ENCODE measurements at regions not wholly inside any gene's neighbourhood (a gene's known extent, or its start where the extent isn't known, plus 50 kb on each side); places are given as distances from the start of the nearest gene placed in this dataset.

- Histone ChIP-seq H3K9me3 (ENCODE audit: low read length) (no peaks in the 10 kb centered on the region), H3K4me3 (ENCODE audit: low read length) (no peak overlapping the region), H3K27me3 (ENCODE audit: insufficient read depth, low read depth, low read length) (no peaks in the 10 kb centered on the region), H3K79me2 (replicated peaks; ENCODE audit: insufficient read depth, low read length) (no peaks in the 10 kb centered on the region), H3K9ac (ENCODE audit: low read length) (no peak overlapping the region), H3K9me2 (ENCODE audit: insufficient read depth, low read length) (no peaks in the 10 kb centered on the region), H3K4me2 (ENCODE audit: low read length) (no peak overlapping the region), H3F3A (ENCODE audit: insufficient read depth, low read length, poor library complexity, severe bottlenecking) (no peaks in the 10 kb centered on the region), H4K20me1 (ENCODE audit: insufficient read depth) (no peaks in the 10 kb centered on the region), H3K36me3 (ENCODE audit: insufficient read depth, low read length) (no peaks in the 10 kb centered on the region), H3K27ac (ENCODE audit: low read length) (no peak overlapping the region), H2AFZ (ENCODE audit: low read depth, low read length) (no peak overlapping the region)
- TF ChIP-seq TAF1 (IDR thresholded peaks at IDR 0.05; ENCODE audit: low read depth) = no peak
- no peak for TF ChIP-seq RAD21 (conservative IDR thresholded peaks at IDR 0.05)
- TF ChIP-seq, protein P1, sequence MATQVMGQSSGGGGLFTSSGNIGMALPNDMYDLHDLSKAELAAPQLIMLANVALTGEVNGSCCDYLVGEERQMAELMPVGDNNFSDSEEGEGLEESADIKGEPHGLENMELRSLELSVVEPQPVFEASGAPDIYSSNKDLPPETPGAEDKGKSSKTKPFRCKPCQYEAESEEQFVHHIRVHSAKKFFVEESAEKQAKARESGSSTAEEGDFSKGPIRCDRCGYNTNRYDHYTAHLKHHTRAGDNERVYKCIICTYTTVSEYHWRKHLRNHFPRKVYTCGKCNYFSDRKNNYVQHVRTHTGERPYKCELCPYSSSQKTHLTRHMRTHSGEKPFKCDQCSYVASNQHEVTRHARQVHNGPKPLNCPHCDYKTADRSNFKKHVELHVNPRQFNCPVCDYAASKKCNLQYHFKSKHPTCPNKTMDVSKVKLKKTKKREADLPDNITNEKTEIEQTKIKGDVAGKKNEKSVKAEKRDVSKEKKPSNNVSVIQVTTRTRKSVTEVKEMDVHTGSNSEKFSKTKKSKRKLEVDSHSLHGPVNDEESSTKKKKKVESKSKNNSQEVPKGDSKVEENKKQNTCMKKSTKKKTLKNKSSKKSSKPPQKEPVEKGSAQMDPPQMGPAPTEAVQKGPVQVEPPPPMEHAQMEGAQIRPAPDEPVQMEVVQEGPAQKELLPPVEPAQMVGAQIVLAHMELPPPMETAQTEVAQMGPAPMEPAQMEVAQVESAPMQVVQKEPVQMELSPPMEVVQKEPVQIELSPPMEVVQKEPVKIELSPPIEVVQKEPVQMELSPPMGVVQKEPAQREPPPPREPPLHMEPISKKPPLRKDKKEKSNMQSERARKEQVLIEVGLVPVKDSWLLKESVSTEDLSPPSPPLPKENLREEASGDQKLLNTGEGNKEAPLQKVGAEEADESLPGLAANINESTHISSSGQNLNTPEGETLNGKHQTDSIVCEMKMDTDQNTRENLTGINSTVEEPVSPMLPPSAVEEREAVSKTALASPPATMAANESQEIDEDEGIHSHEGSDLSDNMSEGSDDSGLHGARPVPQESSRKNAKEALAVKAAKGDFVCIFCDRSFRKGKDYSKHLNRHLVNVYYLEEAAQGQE (IDR thresholded peaks at IDR 0.05; ENCODE audit: borderline replicate concordance) = no peak
- no peak for TF ChIP-seq POLR2AphosphoS5 (IDR thresholded peaks at IDR 0.05)
- TF ChIP-seq EP300 (conservative IDR thresholded peaks at IDR 0.05; ENCODE audit: poor library complexity, severe bottlenecking) = no peak
- TF ChIP-seq EZH2 (IDR thresholded peaks at IDR 0.05; ENCODE audit: borderline replicate concordance, insufficient read depth, low read length, poor library complexity, severe bottlenecking) = no peak
- TF ChIP-seq MXI1 (conservative IDR thresholded peaks at IDR 0.05; ENCODE audit: poor library complexity, severe bottlenecking) = no peak
- TF ChIP-seq, protein P2, sequence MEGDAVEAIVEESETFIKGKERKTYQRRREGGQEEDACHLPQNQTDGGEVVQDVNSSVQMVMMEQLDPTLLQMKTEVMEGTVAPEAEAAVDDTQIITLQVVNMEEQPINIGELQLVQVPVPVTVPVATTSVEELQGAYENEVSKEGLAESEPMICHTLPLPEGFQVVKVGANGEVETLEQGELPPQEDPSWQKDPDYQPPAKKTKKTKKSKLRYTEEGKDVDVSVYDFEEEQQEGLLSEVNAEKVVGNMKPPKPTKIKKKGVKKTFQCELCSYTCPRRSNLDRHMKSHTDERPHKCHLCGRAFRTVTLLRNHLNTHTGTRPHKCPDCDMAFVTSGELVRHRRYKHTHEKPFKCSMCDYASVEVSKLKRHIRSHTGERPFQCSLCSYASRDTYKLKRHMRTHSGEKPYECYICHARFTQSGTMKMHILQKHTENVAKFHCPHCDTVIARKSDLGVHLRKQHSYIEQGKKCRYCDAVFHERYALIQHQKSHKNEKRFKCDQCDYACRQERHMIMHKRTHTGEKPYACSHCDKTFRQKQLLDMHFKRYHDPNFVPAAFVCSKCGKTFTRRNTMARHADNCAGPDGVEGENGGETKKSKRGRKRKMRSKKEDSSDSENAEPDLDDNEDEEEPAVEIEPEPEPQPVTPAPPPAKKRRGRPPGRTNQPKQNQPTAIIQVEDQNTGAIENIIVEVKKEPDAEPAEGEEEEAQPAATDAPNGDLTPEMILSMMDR (IDR thresholded peaks at IDR 0.05; ENCODE audit: poor library complexity, severe bottlenecking) = no peak
- no peak for TF ChIP-seq SMC3 (conservative IDR thresholded peaks at IDR 0.05; ENCODE audit: poor library complexity)
These were observed 372.4 kb upstream of the DMAC1 start for GRCh38 chr9:8172000-8172399.

DNA sequence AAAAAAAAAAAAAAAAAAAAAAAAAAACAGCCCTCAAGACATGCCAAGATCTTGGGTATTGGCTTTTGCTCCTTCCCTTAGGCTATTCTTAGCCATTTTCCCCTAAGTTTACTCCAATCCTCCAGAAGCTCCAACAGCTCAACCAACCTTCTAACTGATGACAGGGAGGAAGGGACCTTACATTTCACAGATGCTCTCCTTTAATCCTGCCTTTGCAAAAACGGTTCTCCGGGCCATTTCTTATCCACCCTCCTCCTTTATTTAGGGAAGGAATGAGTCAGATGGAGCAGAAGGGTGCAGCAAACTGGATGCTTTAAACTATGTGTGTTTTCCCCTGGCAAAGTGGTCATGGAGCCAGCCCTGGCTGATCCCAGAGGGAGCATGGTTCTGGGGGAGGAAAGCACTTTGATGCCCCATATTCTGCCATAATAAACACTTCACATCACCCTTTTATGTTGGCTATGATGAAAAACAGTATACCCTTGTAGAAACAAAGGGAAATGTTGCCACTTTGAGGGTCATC, 369.4 kb upstream of the DMAC1 start:
- H3K27me3 ChIP-seq (ENCODE audit: insufficient read depth, low read depth, low read length) = no peaks in the 10 kb centered on the region
- no peak overlapping the region for H3K4me2 ChIP-seq (ENCODE audit: low read length)
- H3K9me3 ChIP-seq (ENCODE audit: low read length) = no peaks in the 10 kb centered on the region
- no peak overlapping the region for H2AFZ ChIP-seq (ENCODE audit: low read depth, low read length)
- H3K9me2 ChIP-seq (ENCODE audit: insufficient read depth, low read length) = no peaks in the 10 kb centered on the region
- no peaks in the 10 kb centered on the region for H4K20me1 ChIP-seq (ENCODE audit: insufficient read depth)
- no peak overlapping the region for H3K27ac ChIP-seq (ENCODE audit: low read length)
- no peaks in the 10 kb centered on the region for H3F3A ChIP-seq (ENCODE audit: insufficient read depth, low read length, poor library complexity, severe bottlenecking)
- H3K79me2 ChIP-seq (replicated peaks; ENCODE audit: insufficient read depth, low read length) = no peaks in the 10 kb centered on the region
- no peaks in the 10 kb centered on the region for H3K36me3 ChIP-seq (ENCODE audit: insufficient read depth, low read length)
- no peak overlapping the region for H3K9ac ChIP-seq (ENCODE audit: low read length)
- TF ChIP-seq MXI1 (conservative IDR thresholded peaks at IDR 0.05; ENCODE audit: poor library complexity, severe bottlenecking) = no peak
- no peak overlapping the region for H3K4me3 ChIP-seq (ENCODE audit: low read length)

- no peaks in the 10 kb centered on the region for H3K9me2 ChIP-seq (ENCODE audit: insufficient read depth, low read length)
- H4K20me1 ChIP-seq (ENCODE audit: insufficient read depth) = no peaks in the 10 kb centered on the region
- H3K79me2 ChIP-seq (replicated peaks; ENCODE audit: insufficient read depth, low read length) = no peaks in the 10 kb centered on the region
- no peak overlapping the region for H3K4me3 ChIP-seq (ENCODE audit: low read length)
- H3K36me3 ChIP-seq (ENCODE audit: insufficient read depth, low read length) = no peaks in the 10 kb centered on the region
- H3K27me3 ChIP-seq (ENCODE audit: insufficient read depth, low read depth, low read length) = no peaks in the 10 kb centered on the region
- H3K4me2 ChIP-seq (ENCODE audit: low read length) = peak overlapping the region; percentile 3
- H2AFZ ChIP-seq (ENCODE audit: low read depth, low read length) = no peak overlapping the region
- TF ChIP-seq POLR2AphosphoS5 (IDR thresholded peaks at IDR 0.05) (peak; percentile 94), EP300 (conservative IDR thresholded peaks at IDR 0.05; ENCODE audit: poor library complexity, severe bottlenecking) (peak; percentile 98), SMC3 (conservative IDR thresholded peaks at IDR 0.05; ENCODE audit: poor library complexity) (peak; percentile 12)
- TF ChIP-seq, protein P1 (IDR thresholded peaks at IDR 0.05; ENCODE audit: borderline replicate concordance) = peak; percentile 43
- TF ChIP-seq, protein P2 (IDR thresholded peaks at IDR 0.05; ENCODE audit: poor library complexity, severe bottlenecking) = no peak
- peak overlapping the region; percentile 72 for H3K27ac ChIP-seq (ENCODE audit: low read length)
- H3K9ac ChIP-seq (ENCODE audit: low read length) = peak overlapping the region; percentile 14
- H3K9me3 ChIP-seq (ENCODE audit: low read length) = no peaks in the 10 kb centered on the region
- peaks cover 7% of the 10 kb centered on the region for H3F3A ChIP-seq (ENCODE audit: insufficient read depth, low read length, poor library complexity, severe bottlenecking)
These were observed 361.2 kb upstream of the DMAC1 start for GRCh38 chr9:8160787-8161186.
